ENCODE measurements at regions not wholly inside any gene's neighbourhood (a gene's known extent, or its start where the extent isn't known, plus 50 kb on each side); places are given as distances from the start of the nearest gene placed in this dataset.
A peak's percentile ranks its signal among the peaks of the same experiment; 100 is the strongest.

DNA sequence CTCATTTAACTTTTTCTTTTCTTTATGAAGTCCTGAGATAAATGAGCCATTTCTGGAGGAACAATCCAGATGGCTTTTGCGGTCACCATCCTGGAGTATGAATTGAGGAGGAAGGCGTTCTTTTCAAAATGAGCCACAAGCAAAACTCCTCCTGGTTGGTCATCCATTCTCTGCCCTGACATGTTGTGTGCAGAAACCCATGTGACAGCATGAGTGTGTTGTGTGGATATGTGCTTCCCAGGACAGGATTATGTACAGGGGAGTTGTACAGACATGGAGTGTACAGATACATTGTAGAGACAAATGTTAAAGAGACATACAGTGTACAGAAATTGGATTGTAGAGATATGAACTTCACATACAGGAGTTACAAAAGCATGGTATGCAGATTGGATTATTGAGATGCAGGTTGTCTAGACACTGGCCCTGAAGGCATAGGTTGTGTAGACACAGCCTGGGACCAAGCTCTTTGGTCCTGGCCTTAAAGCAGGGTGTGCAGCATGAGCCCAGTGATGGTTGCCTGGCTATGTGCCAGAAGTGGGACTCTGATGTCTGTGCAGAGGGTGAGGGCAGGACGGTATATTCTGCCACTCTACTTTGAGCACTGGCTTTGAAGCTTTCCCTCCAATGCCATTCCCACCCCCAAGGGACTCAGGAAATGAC, 178.5 kb upstream of the ZBED5 start:
- Mint-ChIP-seq H3K4me1 (peaks cover 5% of the 10 kb centered on the region), H3K27ac (no peak overlapping the region), H3K4me3 (no peak overlapping the region), H3K9me3 (no peaks in the 10 kb centered on the region), H3K36me3 (no peaks in the 10 kb centered on the region)
- ATAC-seq (peak; percentile 20), DNase-seq (ENCODE audit: low spot score in 2 of 2) (no peak)

DNA sequence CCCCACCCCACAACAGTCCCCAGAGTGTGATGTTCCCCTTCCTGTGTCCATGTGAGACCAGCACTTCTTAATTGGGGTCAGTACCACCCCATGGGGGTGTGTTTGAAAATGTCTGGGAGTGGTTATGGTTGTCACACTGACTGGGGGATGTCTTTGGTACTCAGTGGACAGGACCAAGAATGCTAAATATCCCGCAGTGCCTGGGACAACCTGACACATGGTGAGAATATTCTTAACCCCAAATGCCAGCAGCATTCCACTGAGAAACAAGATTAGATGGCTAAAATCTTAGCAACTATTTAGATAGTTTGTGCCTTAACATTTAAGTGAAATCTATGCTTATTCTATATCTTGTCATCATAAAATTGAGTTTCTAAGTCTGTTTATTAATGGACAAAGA, 177.5 kb upstream of the ZBED5 start:
- Mint-ChIP-seq H3K4me3 (no peak overlapping the region), H3K9me3 (no peaks in the 10 kb centered on the region), H3K36me3 (no peaks in the 10 kb centered on the region), H3K4me1 (peaks cover 5% of the 10 kb centered on the region), H3K27ac (no peak overlapping the region)
- DNase-seq (ENCODE audit: low spot score in 2 of 2) = no peak
- ATAC-seq = no peak

DNA sequence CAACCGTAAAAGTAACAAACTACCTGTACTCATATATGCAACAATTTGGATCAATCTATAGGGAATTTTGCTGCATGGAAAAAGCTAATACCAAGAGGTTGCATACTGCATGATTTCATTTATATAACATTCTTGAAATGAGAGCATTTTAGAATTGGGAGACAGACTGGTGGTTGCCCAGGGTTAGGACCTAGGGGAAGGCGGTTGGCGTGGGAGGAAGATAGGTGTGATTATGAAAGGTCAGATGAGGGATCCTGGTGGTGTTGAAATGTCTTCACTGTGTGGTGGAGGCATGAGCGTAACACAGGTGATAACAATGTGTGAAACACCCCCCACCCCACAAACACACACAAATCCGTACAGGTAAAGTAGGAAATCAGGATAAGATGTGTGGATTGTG, 176.6 kb upstream of the ZBED5 start:
- Mint-ChIP-seq H3K36me3 (no peaks in the 10 kb centered on the region), H3K27ac (no peak overlapping the region), H3K4me3 (no peak overlapping the region), H3K9me3 (no peaks in the 10 kb centered on the region), H3K4me1 (peaks cover 5% of the 10 kb centered on the region)
- no peak for DNase-seq (ENCODE audit: low spot score in 2 of 2)
- ATAC-seq = no peak

DNA sequence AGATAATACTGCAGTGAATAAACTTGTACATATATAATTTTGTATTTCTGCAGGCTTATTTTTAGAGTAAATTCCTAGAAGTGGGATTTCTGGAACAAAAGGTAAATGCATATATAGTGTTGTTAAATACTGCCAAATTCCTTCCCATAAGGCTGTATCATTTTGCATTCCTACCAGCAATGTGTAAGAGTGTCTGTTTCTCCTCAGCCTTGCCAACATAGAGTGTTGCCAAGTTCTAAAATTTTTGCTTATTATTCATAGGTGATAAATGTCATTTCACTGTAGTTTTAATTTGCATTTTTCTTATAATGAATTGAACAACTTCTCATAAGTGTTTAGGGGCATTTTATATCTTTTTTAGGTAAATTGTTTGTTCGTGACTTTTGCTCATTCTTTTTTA, 174.2 kb upstream of the ZBED5 start:
- no peak overlapping the region for H3K27ac Mint-ChIP-seq
- H3K4me1 Mint-ChIP-seq = peaks cover 5% of the 10 kb centered on the region
- DNase-seq (ENCODE audit: low spot score in 2 of 2) = no peak
- H3K9me3 Mint-ChIP-seq = no peaks in the 10 kb centered on the region
- no peak for ATAC-seq
- H3K36me3 Mint-ChIP-seq = no peaks in the 10 kb centered on the region
- H3K4me3 Mint-ChIP-seq = no peak overlapping the region

DNA sequence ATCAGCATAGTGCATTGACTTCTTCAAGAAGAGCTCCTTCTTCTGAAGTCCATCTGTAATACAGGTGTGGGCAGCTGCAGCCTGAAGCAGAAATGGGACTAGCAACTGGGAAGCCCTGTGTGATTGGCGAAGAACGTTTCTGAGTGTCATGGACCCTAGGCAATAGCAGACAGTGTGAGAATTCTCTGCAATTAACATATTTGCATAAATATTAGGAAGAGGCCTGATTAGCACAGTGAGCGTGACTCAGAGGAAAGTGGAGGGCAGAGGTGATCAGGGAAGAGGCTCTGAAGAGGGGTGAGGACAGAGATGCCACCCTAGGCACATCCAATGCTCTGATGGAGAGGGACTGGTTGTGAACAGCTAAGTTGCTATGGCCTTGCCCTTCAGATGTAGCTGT, 171.2 kb upstream of the ZBED5 start:
- no peaks in the 10 kb centered on the region for H3K9me3 Mint-ChIP-seq
- ATAC-seq = no peak
- H3K27ac Mint-ChIP-seq = no peak overlapping the region
- H3K36me3 Mint-ChIP-seq = no peaks in the 10 kb centered on the region
- no peaks in the 10 kb centered on the region for H3K4me1 Mint-ChIP-seq
- DNase-seq (ENCODE audit: low spot score in 2 of 2) = peak in 1 of 2 donors; percentile 41
- no peak overlapping the region for H3K4me3 Mint-ChIP-seq

DNA sequence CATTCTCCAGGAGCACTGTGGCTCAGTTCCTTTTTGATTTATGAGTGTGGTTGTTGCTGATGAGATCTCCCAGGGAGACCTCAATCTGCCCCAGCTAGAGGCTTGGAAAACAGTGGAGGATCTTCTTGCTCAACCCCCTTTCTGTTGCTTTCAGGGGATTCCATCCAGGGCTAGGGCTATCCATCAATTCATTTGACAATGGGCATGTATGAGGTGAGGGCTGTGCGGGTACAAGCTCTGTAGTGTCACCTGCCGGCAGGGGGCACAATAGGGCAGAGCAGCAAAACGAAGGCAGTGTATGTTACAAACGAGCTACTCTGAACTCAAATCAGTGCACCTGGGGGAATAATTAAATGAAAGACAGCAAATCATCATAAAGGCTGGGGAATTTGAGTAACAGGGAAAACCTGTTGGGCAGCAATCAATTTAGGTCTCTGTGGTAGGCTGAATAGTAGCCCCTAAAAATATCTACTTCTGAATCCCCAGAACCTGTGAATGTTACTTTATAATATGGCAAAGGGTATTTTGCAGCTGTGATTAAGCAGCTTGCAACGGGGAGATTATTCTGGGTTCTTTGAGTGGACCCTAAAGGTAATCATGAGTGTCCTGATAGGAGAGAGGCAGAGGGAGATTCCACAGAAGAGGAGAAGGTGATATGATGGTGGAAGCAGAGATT, 170.3 kb upstream of the ZBED5 start:
- Mint-ChIP-seq H3K4me3 (no peak overlapping the region), H3K9me3 (no peaks in the 10 kb centered on the region), H3K36me3 (no peaks in the 10 kb centered on the region), H3K4me1 (no peaks in the 10 kb centered on the region), H3K27ac (no peak overlapping the region)
- DNase-seq (ENCODE audit: low spot score in 2 of 2) = peak; percentile 61 to 82
- peak; percentile 84 for ATAC-seq

DNA sequence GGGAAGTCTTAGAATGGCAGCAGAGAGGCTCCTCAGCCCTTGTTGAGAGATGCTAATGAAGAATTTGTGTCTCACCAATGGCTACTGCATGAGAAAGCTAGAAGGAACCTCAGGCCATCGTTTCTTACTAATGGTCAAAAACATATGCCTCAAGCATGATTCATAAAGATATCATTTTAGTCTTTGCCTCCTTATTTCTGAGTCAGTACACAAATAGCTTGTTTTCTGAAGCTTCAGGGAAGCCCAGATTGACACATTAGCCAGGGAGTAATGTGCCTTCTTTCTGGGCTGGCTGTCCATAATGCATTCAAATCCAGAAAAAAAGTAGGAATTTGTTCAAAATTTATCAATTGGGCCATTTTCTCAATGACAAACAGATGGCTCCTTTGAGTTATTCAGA, 169.4 kb upstream of the ZBED5 start:
- ATAC-seq = no peak
- no peaks in the 10 kb centered on the region for H3K9me3 Mint-ChIP-seq
- H3K27ac Mint-ChIP-seq = no peak overlapping the region
- H3K4me1 Mint-ChIP-seq = no peaks in the 10 kb centered on the region
- H3K4me3 Mint-ChIP-seq = no peak overlapping the region
- no peak for DNase-seq (ENCODE audit: low spot score in 2 of 2)
- H3K36me3 Mint-ChIP-seq = no peaks in the 10 kb centered on the region

DNA sequence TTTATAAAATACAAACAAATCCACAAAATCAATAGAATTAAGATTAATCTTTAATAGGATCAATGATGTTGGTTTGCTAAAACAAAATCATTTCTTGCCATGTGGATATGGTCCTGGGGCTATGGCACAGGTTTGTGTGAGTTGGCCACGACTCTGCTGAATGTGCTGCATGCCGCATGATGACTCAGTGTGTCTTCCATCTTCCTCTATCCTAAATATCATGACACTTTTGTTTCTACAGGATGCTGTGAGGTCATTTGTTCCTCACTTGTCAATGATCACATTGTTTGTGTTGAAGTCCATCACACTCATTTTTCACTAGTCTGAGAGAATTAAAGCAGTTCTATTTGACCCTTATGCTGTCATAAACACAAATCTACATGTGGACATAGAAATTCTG, 167.2 kb upstream of the ZBED5 start:
- DNase-seq (ENCODE audit: low spot score in 2 of 2) = no peak

DNA sequence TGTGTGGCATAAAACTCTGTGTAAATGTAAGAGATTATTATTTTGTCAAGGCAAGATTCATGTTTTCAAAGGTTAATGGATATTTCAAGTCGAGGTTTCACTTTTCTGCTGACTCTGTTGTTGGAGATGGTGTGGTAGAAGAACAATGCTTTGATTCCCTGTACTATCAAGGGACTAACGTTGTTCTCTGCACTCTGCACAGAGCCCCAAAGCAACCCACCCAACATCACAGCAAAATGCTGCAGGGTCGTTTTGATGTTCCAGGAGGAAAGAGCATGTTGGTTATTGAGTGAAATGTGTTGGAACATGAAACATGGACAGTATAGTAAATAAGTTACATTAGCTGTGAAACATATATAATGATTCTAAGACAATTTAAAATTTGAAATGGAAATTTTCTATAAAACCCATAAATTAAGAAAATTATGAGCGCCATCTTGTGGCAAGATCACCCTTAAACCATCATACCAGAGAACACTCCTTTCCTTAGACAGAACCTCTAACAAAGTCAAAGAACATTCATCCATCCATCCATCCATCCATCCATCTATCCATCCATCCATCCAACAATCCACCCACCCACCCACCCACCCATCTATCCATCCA, 164.4 kb upstream of the ZBED5 start:
- Mint-ChIP-seq H3K9me3 (no peaks in the 10 kb centered on the region), H3K36me3 (no peaks in the 10 kb centered on the region), H3K4me3 (no peak overlapping the region), H3K4me1 (no peaks in the 10 kb centered on the region), H3K27ac (no peak overlapping the region)
- ATAC-seq (no peak), DNase-seq (ENCODE audit: low spot score in 2 of 2) (no peak)

More for the DNA sequence above, 167.2 kb upstream of the ZBED5 start:
- Mint-ChIP-seq H3K9me3 (no peaks in the 10 kb centered on the region), H3K27ac (no peak overlapping the region), H3K4me3 (no peak overlapping the region), H3K36me3 (no peaks in the 10 kb centered on the region), H3K4me1 (no peaks in the 10 kb centered on the region)
- ATAC-seq = peak; percentile 44

DNA sequence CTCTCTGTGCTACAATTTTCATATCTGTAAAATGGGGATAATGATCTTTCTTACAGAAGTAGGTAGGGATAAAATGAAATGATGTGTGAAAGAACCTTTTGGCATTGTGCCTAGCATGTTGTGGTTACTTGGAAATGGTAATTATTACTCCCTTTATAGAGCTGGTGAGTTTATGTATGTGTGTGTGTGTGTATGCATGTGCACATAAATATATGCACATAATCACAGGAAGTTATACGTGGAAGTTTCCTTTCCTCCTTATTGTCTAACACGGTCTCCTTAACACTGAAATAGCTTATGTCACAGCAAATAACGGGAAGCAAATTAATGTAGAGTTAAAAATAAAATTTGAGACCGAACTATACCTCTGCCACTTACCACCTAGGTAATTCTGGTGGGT, 163.7 kb upstream of the ZBED5 start:
- H3K36me3 Mint-ChIP-seq = no peaks in the 10 kb centered on the region
- H3K9me3 Mint-ChIP-seq = no peaks in the 10 kb centered on the region
- peaks cover 2% of the 10 kb centered on the region for H3K4me1 Mint-ChIP-seq
- no peak overlapping the region for H3K4me3 Mint-ChIP-seq
- no peak for ATAC-seq
- H3K27ac Mint-ChIP-seq = no peak overlapping the region
- DNase-seq (ENCODE audit: low spot score in 2 of 2) = no peak

DNA sequence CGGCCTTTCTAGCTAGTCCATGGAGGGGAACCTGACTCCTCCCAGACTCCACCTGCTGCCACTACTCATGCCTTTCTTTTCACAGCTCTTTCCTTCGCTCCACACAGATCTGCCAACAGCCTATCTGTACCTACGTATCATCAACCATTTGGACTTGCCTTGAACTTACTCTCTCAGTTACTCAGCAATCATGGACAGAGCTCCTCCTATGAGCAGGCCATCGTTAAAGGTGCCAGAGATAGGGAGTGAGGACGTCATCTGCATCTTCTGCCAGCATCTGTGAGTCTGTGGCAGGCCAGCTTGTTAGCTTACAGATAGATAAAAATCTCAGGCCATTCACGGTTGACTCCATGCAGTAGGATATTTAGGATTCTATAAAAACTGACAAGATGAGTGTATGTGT, 162.9 kb upstream of the ZBED5 start:
- no peaks in the 10 kb centered on the region for H3K9me3 Mint-ChIP-seq
- peaks cover 9% of the 10 kb centered on the region for H3K4me1 Mint-ChIP-seq
- H3K27ac Mint-ChIP-seq = no peak overlapping the region
- no peak for DNase-seq (ENCODE audit: low spot score in 2 of 2)
- ATAC-seq = no peak
- no peak overlapping the region for H3K4me3 Mint-ChIP-seq
- no peaks in the 10 kb centered on the region for H3K36me3 Mint-ChIP-seq

DNA sequence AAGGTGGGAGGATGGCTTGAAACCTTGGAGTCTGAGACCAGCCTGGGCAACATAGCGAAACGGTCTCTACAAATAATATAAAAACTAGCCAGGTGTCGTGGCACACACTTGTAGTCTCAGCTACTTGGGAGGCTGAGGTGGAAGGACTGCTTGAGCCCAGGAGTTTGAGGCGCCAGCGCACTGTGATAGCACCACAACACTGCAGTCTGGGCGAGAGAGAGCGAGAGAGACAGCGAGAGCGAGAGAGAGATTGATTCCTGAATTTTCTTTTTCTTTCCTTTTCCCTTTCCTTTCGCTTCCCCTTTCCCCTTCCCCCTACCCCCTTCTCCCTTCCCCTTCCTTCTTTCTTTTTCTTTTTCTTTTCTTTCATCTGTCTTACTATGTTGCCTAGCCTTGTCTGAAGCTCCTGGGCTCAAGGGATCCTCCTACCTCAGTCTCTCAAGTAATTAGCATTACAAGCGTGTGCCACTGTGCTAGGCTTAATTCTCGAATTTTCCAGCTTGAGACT, 162.4 kb upstream of the ZBED5 start:
- no peak overlapping the region for H3K27ac Mint-ChIP-seq
- DNase-seq (ENCODE audit: low spot score in 2 of 2) = no peak
- no peak overlapping the region for H3K4me3 Mint-ChIP-seq
- H3K36me3 Mint-ChIP-seq = no peaks in the 10 kb centered on the region
- no peaks in the 10 kb centered on the region for H3K9me3 Mint-ChIP-seq
- H3K4me1 Mint-ChIP-seq = peaks cover 9% of the 10 kb centered on the region
- no peak for ATAC-seq

DNA sequence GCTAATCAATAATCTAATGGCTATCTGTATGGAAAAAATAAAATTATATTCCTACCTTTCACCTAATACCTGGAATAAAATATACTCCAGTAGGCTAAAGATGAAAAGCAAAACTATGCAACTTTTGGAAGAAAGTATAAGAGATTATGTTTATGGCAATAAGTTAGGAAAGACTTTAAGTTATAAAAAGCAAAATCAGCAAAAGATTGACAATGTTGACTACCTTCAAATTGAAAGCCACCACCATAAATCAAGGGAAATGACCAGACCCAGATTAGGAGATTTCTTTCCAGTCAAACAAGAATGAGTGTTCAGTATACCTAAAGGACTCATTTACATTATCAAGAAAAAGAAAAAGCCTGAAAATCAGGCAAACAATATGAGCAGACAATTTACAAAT, 159.1 kb upstream of the ZBED5 start:
- DNase-seq (ENCODE audit: low spot score in 2 of 2) = no peak
- no peak for ATAC-seq
- H3K4me3 Mint-ChIP-seq = no peak overlapping the region
- H3K36me3 Mint-ChIP-seq = no peaks in the 10 kb centered on the region
- H3K9me3 Mint-ChIP-seq = no peaks in the 10 kb centered on the region
- H3K4me1 Mint-ChIP-seq = peaks cover 9% of the 10 kb centered on the region
- H3K27ac Mint-ChIP-seq = no peak overlapping the region

DNA sequence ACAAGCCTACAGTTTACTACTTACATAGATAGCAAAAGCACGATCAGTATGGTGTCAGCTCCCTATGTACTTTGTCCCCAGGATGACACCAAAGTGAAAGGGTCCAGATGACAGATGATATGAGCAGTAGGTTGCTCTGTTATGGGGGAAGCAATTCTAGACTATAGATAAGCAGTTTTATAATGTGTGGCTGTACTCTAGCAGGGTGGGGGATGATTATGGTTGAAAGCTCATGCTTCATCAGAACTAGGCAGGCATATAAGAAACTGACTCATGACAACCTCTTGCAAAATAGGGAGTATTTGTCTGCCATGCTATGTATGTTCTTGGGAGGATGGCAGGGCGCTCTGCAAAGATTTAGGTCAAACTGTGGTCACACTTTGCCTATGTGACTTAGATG, 158.2 kb upstream of the ZBED5 start:
- no peak overlapping the region for H3K27ac Mint-ChIP-seq
- H3K9me3 Mint-ChIP-seq = no peaks in the 10 kb centered on the region
- H3K4me1 Mint-ChIP-seq = peaks cover 9% of the 10 kb centered on the region
- no peak overlapping the region for H3K4me3 Mint-ChIP-seq
- DNase-seq (ENCODE audit: low spot score in 2 of 2) (no peak), ATAC-seq (peak; percentile 90)
- no peaks in the 10 kb centered on the region for H3K36me3 Mint-ChIP-seq

DNA sequence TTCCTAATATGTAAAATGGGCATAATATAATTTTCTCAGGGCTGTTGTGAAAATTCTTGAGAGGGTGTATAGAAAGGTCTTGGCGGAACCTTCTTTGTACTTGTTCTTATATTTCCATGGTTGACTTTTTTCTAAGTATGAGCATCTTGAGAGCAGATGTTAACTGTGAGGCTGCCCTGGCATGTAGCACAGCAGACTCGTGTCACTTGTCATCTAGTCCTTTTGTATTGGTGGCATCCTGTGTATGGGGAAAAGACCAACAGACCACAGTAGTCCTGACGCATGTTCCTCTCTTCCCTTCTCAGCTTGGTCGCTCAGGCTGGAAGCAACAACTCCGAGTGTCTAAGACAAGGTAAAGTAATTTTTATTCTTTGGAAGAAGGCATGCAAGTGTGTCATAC, 153.8 kb upstream of the ZBED5 start:
- Mint-ChIP-seq H3K27ac (no peak overlapping the region), H3K36me3 (no peaks in the 10 kb centered on the region), H3K9me3 (no peaks in the 10 kb centered on the region), H3K4me1 (peaks cover 8% of the 10 kb centered on the region), H3K4me3 (no peak overlapping the region)
- ATAC-seq (no peak), DNase-seq (ENCODE audit: low spot score in 2 of 2) (no peak)

DNA sequence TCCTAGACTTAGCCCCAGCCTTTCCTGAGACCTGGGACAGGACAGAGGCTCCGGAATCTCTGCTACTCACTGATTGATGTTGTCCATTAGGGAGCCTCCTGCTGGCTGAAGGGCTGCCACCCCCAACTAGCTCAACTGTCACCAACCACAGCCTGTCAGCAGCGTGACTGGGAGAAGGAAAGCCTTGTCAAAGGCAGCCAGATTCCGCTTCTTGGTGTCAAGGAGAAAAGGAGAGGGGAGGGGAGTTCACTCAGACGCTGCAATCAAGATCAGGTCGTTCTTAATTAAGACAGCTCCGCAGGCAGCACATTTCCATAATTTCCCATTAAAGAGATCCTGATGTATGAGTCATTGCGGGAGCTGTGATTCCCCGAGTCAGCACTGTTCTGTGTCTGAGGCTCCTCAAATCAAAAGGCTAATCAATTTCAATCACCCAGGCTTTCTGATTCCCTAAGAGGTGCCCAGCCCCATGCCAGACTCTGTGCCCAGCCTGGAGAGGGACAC, 152.8 kb upstream of the ZBED5 start:
- Mint-ChIP-seq H3K9me3 (no peaks in the 10 kb centered on the region), H3K4me3 (no peak overlapping the region)

More for the DNA sequence above, 152.8 kb upstream of the ZBED5 start:
- no peak for DNase-seq (ENCODE audit: low spot score in 2 of 2)
- Mint-ChIP-seq H3K27ac (no peak overlapping the region), H3K4me1 (no peaks in the 10 kb centered on the region), H3K36me3 (no peaks in the 10 kb centered on the region)
- ATAC-seq = no peak
